ES-I3 (cell line): ENCODE measurements at regions not wholly inside any gene's neighbourhood (a gene's known extent, or its start where the extent isn't known, plus 50 kb on each side); places are given as distances from the start of the nearest gene placed in this dataset.

ENCODE experiments used
- H3K36me3 ChIP-seq: 2 replicates; pipeline ENCODE4 v1.6.1; 2013; ENCODE audit warnings: mild to moderate bottlenecking, low read length, control low read depth, moderate library complexity; ENCODE audit not compliant: insufficient read depth
- H3K4me1 ChIP-seq: 2 replicates; pipeline ENCODE4 v1.6.1; 2013; ENCODE audit warnings: mild to moderate bottlenecking, control low read depth, low read length; ENCODE audit not compliant: insufficient read depth
- H3K9ac ChIP-seq: 2 replicates; pipeline ENCODE4 v1.6.1; 2013; ENCODE audit warnings: low read depth, mild to moderate bottlenecking, low read length, moderate library complexity
- H3K9me3 ChIP-seq: 2 replicates; pipeline ENCODE4 v1.6.1; 2013; ENCODE audit warnings: mild to moderate bottlenecking, low read length, moderate library complexity; ENCODE audit not compliant: control insufficient read depth, insufficient read depth

- no peaks in the 10 kb centered on the region for H3K36me3 ChIP-seq
- no peaks in the 10 kb centered on the region for H3K9me3 ChIP-seq
- no peak overlapping the region for H3K9ac ChIP-seq
- peaks cover 15% of the 10 kb centered on the region for H3K4me1 ChIP-seq
These were observed 192.5 kb upstream of the RORB start for GRCh38 chr9:74304598-74304997.

- 0 out of 2 replicates have a peak, but pooled peaks cover 4% of the 10 kb centered on the region for H3K4me1 ChIP-seq
- H3K9me3 ChIP-seq = no peaks in the 10 kb centered on the region
- no peak overlapping the region for H3K9ac ChIP-seq
- no peaks in the 10 kb centered on the region for H3K36me3 ChIP-seq
These were observed 187.5 kb upstream of the RORB start for GRCh38 chr9:74309654-74310053.

GRCh38 chr9:74317235-74317634, 179.9 kb upstream of the RORB start:
- Histone ChIP-seq H3K36me3 (no peaks in the 10 kb centered on the region), H3K4me1 (peaks cover 3% of the 10 kb centered on the region; the same call in 1 of the 2 replicates), H3K9ac (no peak overlapping the region), H3K9me3 (peaks cover 3% of the 10 kb centered on the region; the same call in 1 of the 2 replicates)

- peaks cover 8% of the 10 kb centered on the region; the same call in 1 of the 2 replicates for H3K4me1 ChIP-seq
- H3K9ac ChIP-seq = no peak overlapping the region
- no peaks in the 10 kb centered on the region; the same call in 1 of the 2 replicates for H3K9me3 ChIP-seq
- no peaks in the 10 kb centered on the region for H3K36me3 ChIP-seq
These were observed 175.7 kb upstream of the RORB start for GRCh38 chr9:74321396-74321795.

GRCh38 chr9:74322661-74323314, 174.3 kb upstream of the RORB start:
- Histone ChIP-seq H3K9ac (no peak overlapping the region), H3K4me1 (peaks cover 8% of the 10 kb centered on the region; the same call in 1 of the 2 replicates), H3K36me3 (no peaks in the 10 kb centered on the region), H3K9me3 (no peaks in the 10 kb centered on the region)

- H3K9ac ChIP-seq = no peak overlapping the region
- no peaks in the 10 kb centered on the region for H3K9me3 ChIP-seq
- peaks cover 5% of the 10 kb centered on the region; the same call in 1 of the 2 replicates for H3K4me1 ChIP-seq
- no peaks in the 10 kb centered on the region for H3K36me3 ChIP-seq
These were observed 166.5 kb upstream of the RORB start for GRCh38 chr9:74330487-74331214.

- Histone ChIP-seq H3K36me3 (no peaks in the 10 kb centered on the region), H3K9me3 (no peaks in the 10 kb centered on the region), H3K4me1 (peaks cover 5% of the 10 kb centered on the region; the same call in 1 of the 2 replicates), H3K9ac (no peak overlapping the region)
These were observed 165.5 kb upstream of the RORB start for GRCh38 chr9:74331607-74332006.

- Histone ChIP-seq H3K36me3 (no peaks in the 10 kb centered on the region), H3K9me3 (no peaks in the 10 kb centered on the region), H3K4me1 (peaks cover 5% of the 10 kb centered on the region; the same call in 1 of the 2 replicates), H3K9ac (no peak overlapping the region)
These were observed 163.6 kb upstream of the RORB start for GRCh38 chr9:74333384-74334032.

- Histone ChIP-seq H3K9me3 (no peaks in the 10 kb centered on the region), H3K4me1 (peaks cover 5% of the 10 kb centered on the region; the same call in 1 of the 2 replicates), H3K36me3 (no peaks in the 10 kb centered on the region), H3K9ac (no peak overlapping the region)
These were observed 162.9 kb upstream of the RORB start for GRCh38 chr9:74334271-74334670.

GRCh38 chr9:74336161-74336560, 161.0 kb upstream of the RORB start:
- H3K4me1 ChIP-seq = peaks cover 5% of the 10 kb centered on the region; the same call in 1 of the 2 replicates
- no peaks in the 10 kb centered on the region for H3K36me3 ChIP-seq
- no peak overlapping the region for H3K9ac ChIP-seq
- no peaks in the 10 kb centered on the region for H3K9me3 ChIP-seq

- Histone ChIP-seq H3K36me3 (no peaks in the 10 kb centered on the region), H3K9me3 (no peaks in the 10 kb centered on the region), H3K4me1 (no peaks in the 10 kb centered on the region), H3K9ac (no peak overlapping the region)
These were observed 148.4 kb upstream of the RORB start for GRCh38 chr9:74348777-74349176.

- H3K9me3 ChIP-seq = no peaks in the 10 kb centered on the region
- no peak overlapping the region for H3K9ac ChIP-seq
- H3K4me1 ChIP-seq = no peaks in the 10 kb centered on the region
- no peaks in the 10 kb centered on the region for H3K36me3 ChIP-seq
These were observed 142.0 kb upstream of the RORB start for GRCh38 chr9:74355107-74355506.

- no peaks in the 10 kb centered on the region for H3K4me1 ChIP-seq
- H3K9ac ChIP-seq = no peak overlapping the region
- no peaks in the 10 kb centered on the region for H3K36me3 ChIP-seq
- H3K9me3 ChIP-seq = no peaks in the 10 kb centered on the region
These were observed 139.6 kb upstream of the RORB start for GRCh38 chr9:74357577-74357976.

GRCh38 chr9:74358959-74359358, 138.2 kb upstream of the RORB start:
- H3K36me3 ChIP-seq = no peaks in the 10 kb centered on the region
- no peak overlapping the region for H3K9ac ChIP-seq
- H3K9me3 ChIP-seq = no peaks in the 10 kb centered on the region
- H3K4me1 ChIP-seq = no peaks in the 10 kb centered on the region
